ENCODE measurements at regions not wholly inside any gene's neighbourhood (a gene's known extent, or its start where the extent isn't known, plus 50 kb on each side); places are given as distances from the start of the nearest gene placed in this dataset.

DNA sequence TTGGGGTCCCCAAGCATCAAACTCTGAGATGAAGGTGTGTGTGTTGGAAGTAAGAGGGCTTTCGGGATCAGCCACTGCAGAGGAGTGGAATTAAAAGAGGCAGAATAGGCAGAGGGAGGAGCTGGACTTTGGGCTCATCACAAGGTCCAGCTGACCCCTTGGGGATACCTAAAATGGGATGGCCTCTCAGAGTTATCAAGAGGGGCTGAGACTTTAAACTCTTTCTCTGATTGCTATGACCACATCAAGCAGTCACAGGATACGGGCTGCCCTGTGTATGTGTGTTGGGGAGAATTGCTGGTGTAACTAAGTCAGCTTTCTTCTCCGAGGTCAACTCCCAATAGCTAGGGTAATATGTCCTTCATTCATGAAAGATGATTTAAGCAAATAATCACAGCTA is 127.7 kb upstream of the SLC14A2 start:
- Histone ChIP-seq H3K9me3 (ENCODE audit: low read depth, low read length, poor library complexity, severe bottlenecking) (no peaks in the 10 kb centered on the region), H3K27ac (ENCODE audit: low read depth, low read length, poor library complexity, severe bottlenecking) (no peak overlapping the region), H3K4me3 (ENCODE audit: low read depth, low read length, poor library complexity, severe bottlenecking) (no peak overlapping the region), H3K27me3 (replicated peaks; ENCODE audit: insufficient read depth, low read depth, low read length, poor library complexity) (peaks cover 49% of the 10 kb centered on the region), H3K4me1 (ENCODE audit: insufficient read depth, low read length, poor library complexity, severe bottlenecking) (no peaks in the 10 kb centered on the region), H3K36me3 (ENCODE audit: insufficient read depth, low read length, poor library complexity, severe bottlenecking) (no peaks in the 10 kb centered on the region)
- intact Hi-C loops (cut with micrococcal nuclease; ENCODE audit: unreplicated experiment), result no loop called here
- no TSS peak for BruUV-seq (replicated peaks)
- ChIA-PET CTCF (no interaction called here), POLR2A (ENCODE audit: low non-redundant PET) (interaction anchor here (0.6 kb wide), 1 partner anchor 374 kb away, joined by 3 read pairs; no protein-coding TSS in a partner anchor)
- no peak for DNase-seq (ENCODE audit: low spot score)
- TF ChIP-seq, protein P1, sequence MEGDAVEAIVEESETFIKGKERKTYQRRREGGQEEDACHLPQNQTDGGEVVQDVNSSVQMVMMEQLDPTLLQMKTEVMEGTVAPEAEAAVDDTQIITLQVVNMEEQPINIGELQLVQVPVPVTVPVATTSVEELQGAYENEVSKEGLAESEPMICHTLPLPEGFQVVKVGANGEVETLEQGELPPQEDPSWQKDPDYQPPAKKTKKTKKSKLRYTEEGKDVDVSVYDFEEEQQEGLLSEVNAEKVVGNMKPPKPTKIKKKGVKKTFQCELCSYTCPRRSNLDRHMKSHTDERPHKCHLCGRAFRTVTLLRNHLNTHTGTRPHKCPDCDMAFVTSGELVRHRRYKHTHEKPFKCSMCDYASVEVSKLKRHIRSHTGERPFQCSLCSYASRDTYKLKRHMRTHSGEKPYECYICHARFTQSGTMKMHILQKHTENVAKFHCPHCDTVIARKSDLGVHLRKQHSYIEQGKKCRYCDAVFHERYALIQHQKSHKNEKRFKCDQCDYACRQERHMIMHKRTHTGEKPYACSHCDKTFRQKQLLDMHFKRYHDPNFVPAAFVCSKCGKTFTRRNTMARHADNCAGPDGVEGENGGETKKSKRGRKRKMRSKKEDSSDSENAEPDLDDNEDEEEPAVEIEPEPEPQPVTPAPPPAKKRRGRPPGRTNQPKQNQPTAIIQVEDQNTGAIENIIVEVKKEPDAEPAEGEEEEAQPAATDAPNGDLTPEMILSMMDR (conservative IDR thresholded peaks at IDR 0.05; ENCODE audit: low read depth, low read length), result no peak
- no peak for TF ChIP-seq EZH2 (IDR thresholded peaks at IDR 0.05; ENCODE audit: borderline replicate concordance, low read depth, low read length, poor library complexity, severe bottlenecking)

DNA sequence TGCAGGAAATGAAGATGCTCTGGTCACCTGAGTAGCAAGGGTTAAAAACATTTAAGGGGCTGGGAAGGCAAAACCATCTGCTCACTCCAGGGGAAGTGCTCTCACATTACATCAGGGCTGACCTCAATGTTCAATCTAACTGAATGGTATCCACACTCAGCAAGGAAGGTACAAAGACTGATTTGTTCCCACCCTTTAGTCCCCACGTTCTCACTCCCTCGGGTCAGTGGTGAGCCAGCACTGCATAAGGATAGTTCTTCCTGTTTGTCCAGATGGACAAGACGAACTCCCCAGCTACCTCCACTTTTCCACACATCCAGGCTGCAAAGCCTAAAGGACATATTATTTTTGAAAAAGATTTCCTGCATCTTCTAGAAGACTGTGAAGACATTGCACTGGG is 126.6 kb upstream of the SLC14A2 start:
- CTCF ChIA-PET, result no interaction called here
- Histone ChIP-seq H3K4me3 (ENCODE audit: low read depth, low read length, poor library complexity, severe bottlenecking) (no peak overlapping the region), H3K27me3 (replicated peaks; ENCODE audit: insufficient read depth, low read depth, low read length, poor library complexity) (peaks cover 40% of the 10 kb centered on the region), H3K36me3 (ENCODE audit: insufficient read depth, low read length, poor library complexity, severe bottlenecking) (no peaks in the 10 kb centered on the region), H3K27ac (ENCODE audit: low read depth, low read length, poor library complexity, severe bottlenecking) (no peak overlapping the region), H3K9me3 (ENCODE audit: low read depth, low read length, poor library complexity, severe bottlenecking) (no peaks in the 10 kb centered on the region), H3K4me1 (ENCODE audit: insufficient read depth, low read length, poor library complexity, severe bottlenecking) (no peaks in the 10 kb centered on the region)
- DNase-seq (ENCODE audit: low spot score), result no peak
- no TSS peak for BruUV-seq (replicated peaks)
- POLR2A ChIA-PET (ENCODE audit: low non-redundant PET), result no interaction called here
- TF ChIP-seq EZH2 (IDR thresholded peaks at IDR 0.05; ENCODE audit: borderline replicate concordance, low read depth, low read length, poor library complexity, severe bottlenecking), result no peak
- TF ChIP-seq, protein P1 (conservative IDR thresholded peaks at IDR 0.05; ENCODE audit: low read depth, low read length), result no peak
- intact Hi-C loops (cut with micrococcal nuclease; ENCODE audit: unreplicated experiment), result no loop called here

DNA sequence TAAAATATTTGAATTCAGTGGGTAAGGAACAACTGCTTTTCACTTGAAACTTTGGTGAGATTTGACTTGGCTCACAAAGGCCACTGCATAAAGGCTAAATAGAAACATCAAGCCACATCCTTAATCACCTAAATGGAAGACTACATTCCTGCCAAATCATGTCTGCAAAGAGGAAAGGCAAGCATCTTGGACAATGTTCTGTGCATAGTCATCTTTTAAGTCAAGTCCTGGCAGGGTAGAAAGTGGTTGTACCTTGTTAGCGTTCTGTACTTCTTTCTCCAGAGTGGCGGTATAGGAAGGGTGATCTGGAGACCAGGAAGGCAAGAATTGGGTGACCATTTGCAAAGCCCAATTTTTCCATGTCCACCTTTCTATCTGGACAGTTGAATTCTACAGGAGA is 121.4 kb upstream of the SLC14A2 start:
- Histone ChIP-seq H3K4me3 (ENCODE audit: low read depth, low read length, poor library complexity, severe bottlenecking) (no peak overlapping the region), H3K36me3 (ENCODE audit: insufficient read depth, low read length, poor library complexity, severe bottlenecking) (no peaks in the 10 kb centered on the region), H3K9me3 (ENCODE audit: low read depth, low read length, poor library complexity, severe bottlenecking) (no peaks in the 10 kb centered on the region), H3K27me3 (replicated peaks; ENCODE audit: insufficient read depth, low read depth, low read length, poor library complexity) (peaks cover 14% of the 10 kb centered on the region), H3K27ac (ENCODE audit: low read depth, low read length, poor library complexity, severe bottlenecking) (no peak overlapping the region), H3K4me1 (ENCODE audit: insufficient read depth, low read length, poor library complexity, severe bottlenecking) (no peaks in the 10 kb centered on the region)
- TF ChIP-seq, protein P1 (conservative IDR thresholded peaks at IDR 0.05; ENCODE audit: low read depth, low read length), result no peak
- TF ChIP-seq EZH2 (IDR thresholded peaks at IDR 0.05; ENCODE audit: borderline replicate concordance, low read depth, low read length, poor library complexity, severe bottlenecking), result no peak
- no TSS peak for BruUV-seq (replicated peaks)
- ChIA-PET CTCF (no interaction called here), POLR2A (ENCODE audit: low non-redundant PET) (interaction anchor here (0.6 kb wide), 1 partner anchor 124 kb away, joined by 3 read pairs; no protein-coding TSS in a partner anchor)
- DNase-seq (ENCODE audit: low spot score), result no peak
- intact Hi-C loops (cut with micrococcal nuclease; ENCODE audit: unreplicated experiment), result no loop called here

Data from A673 (cell line).